ENCODE measurements at regions not wholly inside any gene's neighbourhood (a gene's known extent, or its start where the extent isn't known, plus 50 kb on each side); places are given as distances from the start of the nearest gene placed in this dataset.

- TF ChIP-seq, protein P1, sequence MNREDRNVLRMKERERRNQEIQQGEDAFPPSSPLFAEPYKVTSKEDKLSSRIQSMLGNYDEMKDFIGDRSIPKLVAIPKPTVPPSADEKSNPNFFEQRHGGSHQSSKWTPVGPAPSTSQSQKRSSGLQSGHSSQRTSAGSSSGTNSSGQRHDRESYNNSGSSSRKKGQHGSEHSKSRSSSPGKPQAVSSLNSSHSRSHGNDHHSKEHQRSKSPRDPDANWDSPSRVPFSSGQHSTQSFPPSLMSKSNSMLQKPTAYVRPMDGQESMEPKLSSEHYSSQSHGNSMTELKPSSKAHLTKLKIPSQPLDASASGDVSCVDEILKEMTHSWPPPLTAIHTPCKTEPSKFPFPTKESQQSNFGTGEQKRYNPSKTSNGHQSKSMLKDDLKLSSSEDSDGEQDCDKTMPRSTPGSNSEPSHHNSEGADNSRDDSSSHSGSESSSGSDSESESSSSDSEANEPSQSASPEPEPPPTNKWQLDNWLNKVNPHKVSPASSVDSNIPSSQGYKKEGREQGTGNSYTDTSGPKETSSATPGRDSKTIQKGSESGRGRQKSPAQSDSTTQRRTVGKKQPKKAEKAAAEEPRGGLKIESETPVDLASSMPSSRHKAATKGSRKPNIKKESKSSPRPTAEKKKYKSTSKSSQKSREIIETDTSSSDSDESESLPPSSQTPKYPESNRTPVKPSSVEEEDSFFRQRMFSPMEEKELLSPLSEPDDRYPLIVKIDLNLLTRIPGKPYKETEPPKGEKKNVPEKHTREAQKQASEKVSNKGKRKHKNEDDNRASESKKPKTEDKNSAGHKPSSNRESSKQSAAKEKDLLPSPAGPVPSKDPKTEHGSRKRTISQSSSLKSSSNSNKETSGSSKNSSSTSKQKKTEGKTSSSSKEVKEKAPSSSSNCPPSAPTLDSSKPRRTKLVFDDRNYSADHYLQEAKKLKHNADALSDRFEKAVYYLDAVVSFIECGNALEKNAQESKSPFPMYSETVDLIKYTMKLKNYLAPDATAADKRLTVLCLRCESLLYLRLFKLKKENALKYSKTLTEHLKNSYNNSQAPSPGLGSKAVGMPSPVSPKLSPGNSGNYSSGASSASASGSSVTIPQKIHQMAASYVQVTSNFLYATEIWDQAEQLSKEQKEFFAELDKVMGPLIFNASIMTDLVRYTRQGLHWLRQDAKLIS (CRISPR knock-in tag; IDR thresholded peaks at IDR 0.05; ENCODE audit: borderline replicate concordance) = no peak
- TF ChIP-seq TP53 (CRISPR knock-in tag; IDR thresholded peaks at IDR 0.05) (no peak), ZNF396 (CRISPR knock-in tag; IDR thresholded peaks at IDR 0.05; ENCODE audit: borderline replicate concordance) (no peak)
Measured at GRCh38 chr3:162250782-162251181, 754.2 kb downstream of the OTOL1 start (continued).

- DNase-seq (ENCODE audit: low spot score) = no peak
- TF ChIP-seq TEAD1 (CRISPR knock-in tag; IDR thresholded peaks at IDR 0.05) (no peak), RELA (CRISPR knock-in tag; IDR thresholded peaks at IDR 0.05; ENCODE audit: borderline replicate concordance) (no peak), NFATC4 (CRISPR knock-in tag; IDR thresholded peaks at IDR 0.05) (no peak), E2F5 (CRISPR knock-in tag; IDR thresholded peaks at IDR 0.05) (no peak), ZNF219 (CRISPR knock-in tag; IDR thresholded peaks at IDR 0.05; ENCODE audit: borderline replicate concordance) (no peak), ATF1 (CRISPR knock-in tag; IDR thresholded peaks at IDR 0.05) (no peak), GABPB1 (CRISPR knock-in tag; IDR thresholded peaks at IDR 0.05) (no peak), IRF2 (CRISPR knock-in tag; IDR thresholded peaks at IDR 0.05; ENCODE audit: borderline replicate concordance, low read depth) (no peak), CREB1 (CRISPR knock-in tag; IDR thresholded peaks at IDR 0.05) (no peak), CREM (CRISPR knock-in tag; IDR thresholded peaks at IDR 0.05) (no peak), FOXK1 (CRISPR knock-in tag; IDR thresholded peaks at IDR 0.05) (no peak), SMAD4 (CRISPR knock-in tag; IDR thresholded peaks at IDR 0.05) (no peak)
- TF ChIP-seq, protein P2, sequence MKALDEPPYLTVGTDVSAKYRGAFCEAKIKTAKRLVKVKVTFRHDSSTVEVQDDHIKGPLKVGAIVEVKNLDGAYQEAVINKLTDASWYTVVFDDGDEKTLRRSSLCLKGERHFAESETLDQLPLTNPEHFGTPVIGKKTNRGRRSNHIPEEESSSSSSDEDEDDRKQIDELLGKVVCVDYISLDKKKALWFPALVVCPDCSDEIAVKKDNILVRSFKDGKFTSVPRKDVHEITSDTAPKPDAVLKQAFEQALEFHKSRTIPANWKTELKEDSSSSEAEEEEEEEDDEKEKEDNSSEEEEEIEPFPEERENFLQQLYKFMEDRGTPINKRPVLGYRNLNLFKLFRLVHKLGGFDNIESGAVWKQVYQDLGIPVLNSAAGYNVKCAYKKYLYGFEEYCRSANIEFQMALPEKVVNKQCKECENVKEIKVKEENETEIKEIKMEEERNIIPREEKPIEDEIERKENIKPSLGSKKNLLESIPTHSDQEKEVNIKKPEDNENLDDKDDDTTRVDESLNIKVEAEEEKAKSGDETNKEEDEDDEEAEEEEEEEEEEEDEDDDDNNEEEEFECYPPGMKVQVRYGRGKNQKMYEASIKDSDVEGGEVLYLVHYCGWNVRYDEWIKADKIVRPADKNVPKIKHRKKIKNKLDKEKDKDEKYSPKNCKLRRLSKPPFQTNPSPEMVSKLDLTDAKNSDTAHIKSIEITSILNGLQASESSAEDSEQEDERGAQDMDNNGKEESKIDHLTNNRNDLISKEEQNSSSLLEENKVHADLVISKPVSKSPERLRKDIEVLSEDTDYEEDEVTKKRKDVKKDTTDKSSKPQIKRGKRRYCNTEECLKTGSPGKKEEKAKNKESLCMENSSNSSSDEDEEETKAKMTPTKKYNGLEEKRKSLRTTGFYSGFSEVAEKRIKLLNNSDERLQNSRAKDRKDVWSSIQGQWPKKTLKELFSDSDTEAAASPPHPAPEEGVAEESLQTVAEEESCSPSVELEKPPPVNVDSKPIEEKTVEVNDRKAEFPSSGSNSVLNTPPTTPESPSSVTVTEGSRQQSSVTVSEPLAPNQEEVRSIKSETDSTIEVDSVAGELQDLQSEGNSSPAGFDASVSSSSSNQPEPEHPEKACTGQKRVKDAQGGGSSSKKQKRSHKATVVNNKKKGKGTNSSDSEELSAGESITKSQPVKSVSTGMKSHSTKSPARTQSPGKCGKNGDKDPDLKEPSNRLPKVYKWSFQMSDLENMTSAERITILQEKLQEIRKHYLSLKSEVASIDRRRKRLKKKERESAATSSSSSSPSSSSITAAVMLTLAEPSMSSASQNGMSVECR (CRISPR knock-in tag; IDR thresholded peaks at IDR 0.05; ENCODE audit: borderline replicate concordance) = no peak
- TF ChIP-seq, protein P3, sequence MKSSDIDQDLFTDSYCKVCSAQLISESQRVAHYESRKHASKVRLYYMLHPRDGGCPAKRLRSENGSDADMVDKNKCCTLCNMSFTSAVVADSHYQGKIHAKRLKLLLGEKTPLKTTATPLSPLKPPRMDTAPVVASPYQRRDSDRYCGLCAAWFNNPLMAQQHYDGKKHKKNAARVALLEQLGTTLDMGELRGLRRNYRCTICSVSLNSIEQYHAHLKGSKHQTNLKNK (CRISPR knock-in tag; IDR thresholded peaks at IDR 0.05) = no peak
- TF ChIP-seq, protein P4, sequence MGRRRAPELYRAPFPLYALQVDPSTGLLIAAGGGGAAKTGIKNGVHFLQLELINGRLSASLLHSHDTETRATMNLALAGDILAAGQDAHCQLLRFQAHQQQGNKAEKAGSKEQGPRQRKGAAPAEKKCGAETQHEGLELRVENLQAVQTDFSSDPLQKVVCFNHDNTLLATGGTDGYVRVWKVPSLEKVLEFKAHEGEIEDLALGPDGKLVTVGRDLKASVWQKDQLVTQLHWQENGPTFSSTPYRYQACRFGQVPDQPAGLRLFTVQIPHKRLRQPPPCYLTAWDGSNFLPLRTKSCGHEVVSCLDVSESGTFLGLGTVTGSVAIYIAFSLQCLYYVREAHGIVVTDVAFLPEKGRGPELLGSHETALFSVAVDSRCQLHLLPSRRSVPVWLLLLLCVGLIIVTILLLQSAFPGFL (CRISPR knock-in tag; IDR thresholded peaks at IDR 0.05; ENCODE audit: borderline replicate concordance) = no peak
- H3K27me3 Mint-ChIP-seq (ENCODE audit: low read depth) = no peaks in the 10 kb centered on the region
- peaks cover 2% of the 10 kb centered on the region; the same call in 1 of the 2 replicates for H3K9me3 Mint-ChIP-seq
- H3K27ac Mint-ChIP-seq = no peak overlapping the region
- ChIA-PET POLR2A (no interaction called here), CTCF (no interaction called here)
- H3K4me3 Mint-ChIP-seq = no peak overlapping the region
- no peak for ATAC-seq
- no peaks in the 10 kb centered on the region for H3K36me3 Mint-ChIP-seq
- no peaks in the 10 kb centered on the region for H3K4me1 Mint-ChIP-seq
Measured at GRCh38 chr3:162262129-162262528, 765.5 kb downstream of the OTOL1 start.

Data from WTC11 (cell line).